ENCODE measurements at regions not wholly inside any gene's neighbourhood (a gene's known extent, or its start where the extent isn't known, plus 50 kb on each side); places are given as distances from the start of the nearest gene placed in this dataset.

- no peaks in the 10 kb centered on the region for H3K9me3 ChIP-seq
- FAIRE-seq (no peak), ATAC-seq (no peak; a peak in 1 of 6 replicates), DNase-seq (ENCODE audit: low read depth in 1 of 2, low spot score in 1 of 2) (no peak)
- H3K4me3 ChIP-seq: no peak overlapping the region
- H3K27ac ChIP-seq: no peak overlapping the region
- CTCF ChIA-PET: no interaction called here
- no peak overlapping the region for H3K4me2 ChIP-seq
- POLR2A ChIA-PET: no interaction called here
- no peaks in the 10 kb centered on the region for H3K4me1 ChIP-seq
- no peak for TF ChIP-seq HES2 (IDR thresholded peaks at IDR 0.05)
- TF ChIP-seq GATA3 (IDR thresholded peaks at IDR 0.05; ENCODE audit: borderline replicate concordance): no peak
- TF ChIP-seq TFCP2L1 (CRISPR knock-in tag; IDR thresholded peaks at IDR 0.05): no peak
- TF ChIP-seq ATOH8 (CRISPR knock-in tag; IDR thresholded peaks at IDR 0.05; ENCODE audit: low read depth): no peak
- TF ChIP-seq, protein P1, sequence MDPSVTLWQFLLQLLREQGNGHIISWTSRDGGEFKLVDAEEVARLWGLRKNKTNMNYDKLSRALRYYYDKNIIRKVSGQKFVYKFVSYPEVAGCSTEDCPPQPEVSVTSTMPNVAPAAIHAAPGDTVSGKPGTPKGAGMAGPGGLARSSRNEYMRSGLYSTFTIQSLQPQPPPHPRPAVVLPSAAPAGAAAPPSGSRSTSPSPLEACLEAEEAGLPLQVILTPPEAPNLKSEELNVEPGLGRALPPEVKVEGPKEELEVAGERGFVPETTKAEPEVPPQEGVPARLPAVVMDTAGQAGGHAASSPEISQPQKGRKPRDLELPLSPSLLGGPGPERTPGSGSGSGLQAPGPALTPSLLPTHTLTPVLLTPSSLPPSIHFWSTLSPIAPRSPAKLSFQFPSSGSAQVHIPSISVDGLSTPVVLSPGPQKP (IDR thresholded peaks at IDR 0.05; ENCODE audit: low read depth, low read length): no peak
- TF ChIP-seq, protein P2, sequence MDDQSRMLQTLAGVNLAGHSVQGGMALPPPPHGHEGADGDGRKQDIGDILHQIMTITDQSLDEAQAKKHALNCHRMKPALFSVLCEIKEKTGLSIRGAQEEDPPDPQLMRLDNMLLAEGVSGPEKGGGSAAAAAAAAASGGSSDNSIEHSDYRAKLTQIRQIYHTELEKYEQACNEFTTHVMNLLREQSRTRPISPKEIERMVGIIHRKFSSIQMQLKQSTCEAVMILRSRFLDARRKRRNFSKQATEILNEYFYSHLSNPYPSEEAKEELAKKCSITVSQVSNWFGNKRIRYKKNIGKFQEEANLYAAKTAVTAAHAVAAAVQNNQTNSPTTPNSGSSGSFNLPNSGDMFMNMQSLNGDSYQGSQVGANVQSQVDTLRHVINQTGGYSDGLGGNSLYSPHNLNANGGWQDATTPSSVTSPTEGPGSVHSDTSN (IDR thresholded peaks at IDR 0.05): no peak
- TF ChIP-seq REST (IDR thresholded peaks at IDR 0.05): no peak
- no peak for TF ChIP-seq MYC (IDR thresholded peaks at IDR 0.05; ENCODE audit: borderline replicate concordance, low read length)
- WGBS (ENCODE audit: missing lambda C conversion rate): 54% methylated on average over 3 of the region's 4 CpGs
These were observed 122.5 kb downstream of the DAD1 start for GRCh38 chr14:22466491-22466890.

- Histone ChIP-seq H3K9me3 (no peaks in the 10 kb centered on the region), H3K4me3 (no peak overlapping the region), H3K27ac (no peak overlapping the region), H3K4me1 (no peaks in the 10 kb centered on the region), H3K4me2 (no peak overlapping the region)
- TF ChIP-seq PHF8 (IDR thresholded peaks at IDR 0.05; ENCODE audit: borderline replicate concordance, low read depth) (no peak), MAFK (IDR thresholded peaks at IDR 0.05; ENCODE audit: partially characterized antibody) (no peak), RCOR1 (IDR thresholded peaks at IDR 0.05; ENCODE audit: low read depth, low read length) (no peak), EP300 (IDR thresholded peaks at IDR 0.05) (no peak), ZNF302 (CRISPR knock-in tag; IDR thresholded peaks at IDR 0.05) (no peak), CHD2 (IDR thresholded peaks at IDR 0.05; ENCODE audit: low read length, partially characterized antibody) (no peak), HOXA7 (CRISPR knock-in tag; IDR thresholded peaks at IDR 0.05) (no peak), REST (IDR thresholded peaks at IDR 0.05) (no peak), HOXB13 (CRISPR knock-in tag; IDR thresholded peaks at IDR 0.05; ENCODE audit: low read depth) (no peak), TFCP2L1 (CRISPR knock-in tag; IDR thresholded peaks at IDR 0.05) (no peak)
- TF ChIP-seq, protein P1 (IDR thresholded peaks at IDR 0.05; ENCODE audit: low read depth, low read length): no peak
- DNase-seq (ENCODE audit: low read depth in 1 of 2, low spot score in 1 of 2): no peak
- 69% methylated on average over 2 of the region's 2 CpGs for WGBS (ENCODE audit: missing lambda C conversion rate)
- no peak for ATAC-seq
- CTCF ChIA-PET: interaction anchor here (0.9 to 1.7 kb wide), 8 partner anchors 8 to 145 kb away, joined by 3 to 6 read pairs (median 3); no protein-coding TSS in a partner anchor
- FAIRE-seq: no peak
- POLR2A ChIA-PET: no interaction called here
These were observed 123.7 kb downstream of the DAD1 start for GRCh38 chr14:22465201-22465840.
